OCI-LY1 (cell line): ENCODE measurements at regions not wholly inside any gene's neighbourhood (a gene's known extent, or its start where the extent isn't known, plus 50 kb on each side); places are given as distances from the start of the nearest gene placed in this dataset.

ENCODE experiments used
- H2AFZ ChIP-seq: fragments of 200-600 bp; sonication (generic), shearing (Covaris generic); 2 replicates; pipeline ENCODE4 v1.6.0; 2014; ENCODE audit warnings: antibody characterized with exemption, mild to moderate bottlenecking, low read length
- H3F3A ChIP-seq: fragments of 200-600 bp; sonication (generic), shearing (Covaris generic); 2 replicates; pipeline ENCODE4 v1.6.0; 2014; ENCODE audit warnings: mild to moderate bottlenecking, antibody characterized with exemption, low read length, moderate library complexity; ENCODE audit not compliant: insufficient read depth
- H3K27ac ChIP-seq: fragments of 200-600 bp; sonication (generic); 2 replicates; pipeline ENCODE4 v1.5.1; 2014; ENCODE audit warnings: low read length, mixed run types, mild to moderate bottlenecking, low read depth; ENCODE audit not compliant: poor library complexity, severe bottlenecking
- H3K27me3 ChIP-seq: fragments of 200-600 bp; sonication (generic); 2 replicates; pipeline ENCODE4 v1.6.0; 2014; ENCODE audit warnings: antibody characterized with exemption, mild to moderate bottlenecking, low read length, moderate library complexity; ENCODE audit not compliant: insufficient read depth
- H3K36me3 ChIP-seq: fragments of 200-600 bp; sonication (generic); 2 replicates; pipeline ENCODE4 v1.6.1; 2014; ENCODE audit warnings: mild to moderate bottlenecking, antibody characterized with exemption, low read length, moderate library complexity, mixed read lengths; ENCODE audit not compliant: insufficient read depth
- H3K4me1 ChIP-seq: fragments of 200-600 bp; sonication (generic); 2 replicates; pipeline ENCODE4 v1.5.1; 2014; ENCODE audit warnings: mild to moderate bottlenecking, low read length, moderate library complexity; ENCODE audit not compliant: insufficient read depth, severe bottlenecking
- H3K4me2 ChIP-seq: fragments of 200-600 bp; sonication (generic), shearing (Covaris generic); 2 replicates; pipeline ENCODE4 v1.6.1; 2014; ENCODE audit warnings: low read length
- H3K4me3 ChIP-seq: fragments of 200-600 bp; sonication (generic); 2 replicates; pipeline ENCODE4 v1.5.1; 2014; ENCODE audit warnings: low read length, low read depth, mild to moderate bottlenecking, mixed read lengths; ENCODE audit not compliant: poor library complexity, severe bottlenecking
- H3K79me2 ChIP-seq: fragments of 200-600 bp; shearing (Covaris generic); 2 replicates; pipeline ENCODE4 v1.6.1; 2016; ENCODE audit warnings: mixed run types, low read length, mixed read lengths; ENCODE audit not compliant: insufficient read depth
- H3K9ac ChIP-seq: fragments of 200-600 bp; sonication (generic), shearing (Covaris generic); 2 replicates; pipeline ENCODE4 v1.6.1; 2014; ENCODE audit warnings: mild to moderate bottlenecking, low read length, mixed read lengths
- H3K9me2 ChIP-seq: fragments of 200-600 bp; sonication (generic), shearing (Covaris generic); 2 replicates; pipeline ENCODE4 v1.6.1; 2014; ENCODE audit warnings: low read depth, mild to moderate bottlenecking, low read length, mixed read lengths
- H3K9me3 ChIP-seq: fragments of 200-600 bp; shearing (Covaris generic); 2 replicates; pipeline ENCODE4 v1.6.1; 2014; ENCODE audit warnings: low read length, mixed read lengths
- H4K20me1 ChIP-seq: fragments of 200-600 bp; sonication (generic), shearing (Covaris generic); 2 replicates; pipeline ENCODE4 v1.6.0; 2016; ENCODE audit warnings: mild to moderate bottlenecking, low read length; ENCODE audit not compliant: insufficient read depth
- CTCF ChIP-seq: fragments of 200-600 bp; sonication (generic), shearing (Covaris generic); IDR thresholded peaks from 2 replicates; pipeline ENCODE4 v1.5.1; 2017; ENCODE audit warnings: mild to moderate bottlenecking, antibody characterized with exemption, low read length, moderate library complexity, mixed read lengths
- EZH2 ChIP-seq: fragments of 200-600 bp; sonication (generic), shearing (Covaris generic); IDR thresholded peaks from 2 replicates; pipeline ENCODE4 v1.8.0; 2017; ENCODE audit warnings: borderline replicate concordance, mixed run types, mild to moderate bottlenecking, antibody characterized with exemption, low read length, moderate library complexity, mixed read lengths

GRCh38 chr12:129959889-129960288 lies 56.1 kb upstream of the TMEM132D start:
- Histone ChIP-seq H3F3A (no peaks in the 10 kb centered on the region), H3K79me2 (no peaks in the 10 kb centered on the region), H3K36me3 (no peaks in the 10 kb centered on the region), H3K27me3 (no peaks in the 10 kb centered on the region), H4K20me1 (no peaks in the 10 kb centered on the region), H3K9ac (no peak overlapping the region), H3K4me2 (no peak overlapping the region), H3K27ac (no peak overlapping the region), H3K9me3 (no peaks in the 10 kb centered on the region), H3K4me1 (no peaks in the 10 kb centered on the region), H3K4me3 (no peak overlapping the region), H3K9me2 (no peaks in the 10 kb centered on the region), H2AFZ (no peak overlapping the region)
- TF ChIP-seq CTCF (no peak), EZH2 (no peak)

- H3K36me3 ChIP-seq, result no peaks in the 10 kb centered on the region
- no peak overlapping the region for H2AFZ ChIP-seq
- no peak for TF ChIP-seq EZH2
- no peak for TF ChIP-seq CTCF
- no peak overlapping the region for H3K4me2 ChIP-seq
- H3K9ac ChIP-seq, result no peak overlapping the region
- H3K79me2 ChIP-seq, result no peaks in the 10 kb centered on the region
- H3F3A ChIP-seq, result no peaks in the 10 kb centered on the region
- H3K4me1 ChIP-seq, result no peaks in the 10 kb centered on the region
- no peaks in the 10 kb centered on the region for H4K20me1 ChIP-seq
- no peaks in the 10 kb centered on the region for H3K9me3 ChIP-seq
- no peak overlapping the region for H3K4me3 ChIP-seq
- H3K27me3 ChIP-seq, result no peaks in the 10 kb centered on the region
- H3K27ac ChIP-seq, result no peak overlapping the region
- no peaks in the 10 kb centered on the region for H3K9me2 ChIP-seq
Observed at GRCh38 chr12:129961091-129961490, 57.3 kb upstream of the TMEM132D start.

- Histone ChIP-seq H3K79me2 (no peaks in the 10 kb centered on the region), H3K9me2 (no peaks in the 10 kb centered on the region), H3K4me1 (no peaks in the 10 kb centered on the region), H3F3A (no peaks in the 10 kb centered on the region), H3K4me2 (no peak overlapping the region), H3K4me3 (no peak overlapping the region), H3K9ac (no peak overlapping the region), H3K27me3 (no peaks in the 10 kb centered on the region), H2AFZ (no peak overlapping the region), H3K36me3 (no peaks in the 10 kb centered on the region), H3K9me3 (no peaks in the 10 kb centered on the region), H4K20me1 (no peaks in the 10 kb centered on the region), H3K27ac (no peak overlapping the region)
- TF ChIP-seq CTCF, result no peak
- TF ChIP-seq EZH2, result no peak
Observed at GRCh38 chr12:129961856-129962255, 58.0 kb upstream of the TMEM132D start.
